Loucy (cell line): ENCODE measurements at regions not wholly inside any gene's neighbourhood (a gene's known extent, or its start where the extent isn't known, plus 50 kb on each side); places are given as distances from the start of the nearest gene placed in this dataset.
A peak's percentile ranks its signal among the peaks of the same experiment; 100 is the strongest.

Source experiments
- CTCF ChIP-seq: fragments of 200-600 bp; sonication (generic); conservative IDR thresholded peaks from 2 replicates; pipeline ENCODE4 v1.5.1; 2014; ENCODE audit warnings: mild to moderate bottlenecking, antibody characterized with exemption, low read length
- EZH2phosphoT487 ChIP-seq: fragments of 200-600 bp; IDR thresholded peaks from 2 replicates; pipeline ENCODE4 v1.6.1; 2018; ENCODE audit warnings: antibody characterized with exemption, mild to moderate bottlenecking, moderate library complexity, borderline replicate concordance

- TF ChIP-seq CTCF (peak; percentile 86), EZH2phosphoT487 (no peak)
These were observed 210.1 kb upstream of the CCN2 start for GRCh38 chr6:132161283-132161682.
